DND-41 (cell line): ENCODE measurements at regions not wholly inside any gene's neighbourhood (a gene's known extent, or its start where the extent isn't known, plus 50 kb on each side); places are given as distances from the start of the nearest gene placed in this dataset.

Experiments
- EZH2 ChIP-seq: IDR thresholded peaks from 3 replicates; pipeline ENCODE4 v1.6.1; 2012; ENCODE audit warnings: borderline replicate concordance, low read depth, mild to moderate bottlenecking, moderate library complexity, low read length, inconsistent platforms; ENCODE audit not compliant: severe bottlenecking
- TF ChIP-seq, protein P1 (sequence below): IDR thresholded peaks from 2 replicates; pipeline ENCODE4 v1.5.1; 2012; ENCODE audit warnings: borderline replicate concordance, low read length, moderate library complexity, mild to moderate bottlenecking; ENCODE audit not compliant: poor library complexity, severe bottlenecking; ENCODE audit errors: extremely low read depth

GRCh38 chr12:86613311-86613710, 357.1 kb upstream of the MGAT4C start:
- TF ChIP-seq, protein P1, sequence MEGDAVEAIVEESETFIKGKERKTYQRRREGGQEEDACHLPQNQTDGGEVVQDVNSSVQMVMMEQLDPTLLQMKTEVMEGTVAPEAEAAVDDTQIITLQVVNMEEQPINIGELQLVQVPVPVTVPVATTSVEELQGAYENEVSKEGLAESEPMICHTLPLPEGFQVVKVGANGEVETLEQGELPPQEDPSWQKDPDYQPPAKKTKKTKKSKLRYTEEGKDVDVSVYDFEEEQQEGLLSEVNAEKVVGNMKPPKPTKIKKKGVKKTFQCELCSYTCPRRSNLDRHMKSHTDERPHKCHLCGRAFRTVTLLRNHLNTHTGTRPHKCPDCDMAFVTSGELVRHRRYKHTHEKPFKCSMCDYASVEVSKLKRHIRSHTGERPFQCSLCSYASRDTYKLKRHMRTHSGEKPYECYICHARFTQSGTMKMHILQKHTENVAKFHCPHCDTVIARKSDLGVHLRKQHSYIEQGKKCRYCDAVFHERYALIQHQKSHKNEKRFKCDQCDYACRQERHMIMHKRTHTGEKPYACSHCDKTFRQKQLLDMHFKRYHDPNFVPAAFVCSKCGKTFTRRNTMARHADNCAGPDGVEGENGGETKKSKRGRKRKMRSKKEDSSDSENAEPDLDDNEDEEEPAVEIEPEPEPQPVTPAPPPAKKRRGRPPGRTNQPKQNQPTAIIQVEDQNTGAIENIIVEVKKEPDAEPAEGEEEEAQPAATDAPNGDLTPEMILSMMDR: no peak
- TF ChIP-seq EZH2: no peak
